Progenitor cell of endocrine pancreas (in vitro differentiated cells): ENCODE measurements at regions not wholly inside any gene's neighbourhood (a gene's known extent, or its start where the extent isn't known, plus 50 kb on each side); places are given as distances from the start of the nearest gene placed in this dataset.

Experiments used
- DNase-seq: peaks from one replicate; pipeline ENCODE4 v3.0.0; 2021; ENCODE audit warnings: low spot score; ENCODE audit not compliant: unreplicated experiment
- H3K27ac Mint-ChIP-seq: 2 replicates; pipeline ENCODE4 v1.8.0; 2021; ENCODE audit warnings: mild to moderate bottlenecking, moderate library complexity, mixed read lengths
- H3K27me3 Mint-ChIP-seq: 2 replicates; pipeline ENCODE4 v1.8.0; 2021; ENCODE audit warnings: mixed read lengths
- H3K36me3 Mint-ChIP-seq: 2 replicates; pipeline ENCODE4 v1.8.0; 2022; ENCODE audit warnings: mixed read lengths; ENCODE audit not compliant: insufficient read depth
- H3K4me1 Mint-ChIP-seq: 2 replicates; pipeline ENCODE4 v1.8.0; 2021; ENCODE audit warnings: low read depth, mixed read lengths
- H3K4me3 Mint-ChIP-seq: 2 replicates; pipeline ENCODE4 v1.8.0; 2021; ENCODE audit warnings: low read depth, mild to moderate bottlenecking, moderate library complexity, mixed read lengths
- H3K9me3 Mint-ChIP-seq: 2 replicates; pipeline ENCODE4 v1.8.0; 2021; ENCODE audit warnings: low read depth, mixed read lengths
- TF ChIP-seq, protein P1 (sequence below): fragments of 200-600 bp; sonication (generic); IDR thresholded peaks from one replicate; pipeline ENCODE4 v1.5.0; 2021; ENCODE audit warnings: antibody characterized with exemption, mild to moderate bottlenecking; ENCODE audit not compliant: unreplicated experiment

DNA sequence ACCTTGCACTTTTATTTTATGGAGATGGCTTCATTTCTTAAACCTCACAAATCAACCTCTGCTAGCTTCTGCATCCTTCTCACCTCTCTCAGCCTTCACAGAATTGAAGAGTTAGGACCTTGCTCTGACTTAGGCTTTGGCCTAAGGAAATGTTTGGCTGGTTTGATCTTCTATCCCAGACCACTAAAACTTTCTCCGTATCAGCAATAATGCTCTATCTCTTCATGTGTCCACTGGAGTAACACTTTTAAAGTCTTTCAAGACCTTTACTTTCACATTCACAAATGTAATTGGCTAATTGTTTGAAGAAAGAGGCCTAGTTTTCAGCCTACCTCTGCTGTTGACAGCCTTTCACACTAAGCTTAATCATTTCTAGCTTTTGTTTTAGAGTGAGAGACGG is 212.9 kb downstream of the TTLL2 start:
- H3K36me3 Mint-ChIP-seq = peaks cover 7% of the 10 kb centered on the region
- H3K4me1 Mint-ChIP-seq = peaks cover 14% of the 10 kb centered on the region
- TF ChIP-seq, protein P1, sequence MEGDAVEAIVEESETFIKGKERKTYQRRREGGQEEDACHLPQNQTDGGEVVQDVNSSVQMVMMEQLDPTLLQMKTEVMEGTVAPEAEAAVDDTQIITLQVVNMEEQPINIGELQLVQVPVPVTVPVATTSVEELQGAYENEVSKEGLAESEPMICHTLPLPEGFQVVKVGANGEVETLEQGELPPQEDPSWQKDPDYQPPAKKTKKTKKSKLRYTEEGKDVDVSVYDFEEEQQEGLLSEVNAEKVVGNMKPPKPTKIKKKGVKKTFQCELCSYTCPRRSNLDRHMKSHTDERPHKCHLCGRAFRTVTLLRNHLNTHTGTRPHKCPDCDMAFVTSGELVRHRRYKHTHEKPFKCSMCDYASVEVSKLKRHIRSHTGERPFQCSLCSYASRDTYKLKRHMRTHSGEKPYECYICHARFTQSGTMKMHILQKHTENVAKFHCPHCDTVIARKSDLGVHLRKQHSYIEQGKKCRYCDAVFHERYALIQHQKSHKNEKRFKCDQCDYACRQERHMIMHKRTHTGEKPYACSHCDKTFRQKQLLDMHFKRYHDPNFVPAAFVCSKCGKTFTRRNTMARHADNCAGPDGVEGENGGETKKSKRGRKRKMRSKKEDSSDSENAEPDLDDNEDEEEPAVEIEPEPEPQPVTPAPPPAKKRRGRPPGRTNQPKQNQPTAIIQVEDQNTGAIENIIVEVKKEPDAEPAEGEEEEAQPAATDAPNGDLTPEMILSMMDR = no peak
- H3K27me3 Mint-ChIP-seq = no peaks in the 10 kb centered on the region
- H3K27ac Mint-ChIP-seq = no peak overlapping the region
- H3K4me3 Mint-ChIP-seq = no peak overlapping the region
- peaks cover 13% of the 10 kb centered on the region for H3K9me3 Mint-ChIP-seq
- no peak for DNase-seq

DNA sequence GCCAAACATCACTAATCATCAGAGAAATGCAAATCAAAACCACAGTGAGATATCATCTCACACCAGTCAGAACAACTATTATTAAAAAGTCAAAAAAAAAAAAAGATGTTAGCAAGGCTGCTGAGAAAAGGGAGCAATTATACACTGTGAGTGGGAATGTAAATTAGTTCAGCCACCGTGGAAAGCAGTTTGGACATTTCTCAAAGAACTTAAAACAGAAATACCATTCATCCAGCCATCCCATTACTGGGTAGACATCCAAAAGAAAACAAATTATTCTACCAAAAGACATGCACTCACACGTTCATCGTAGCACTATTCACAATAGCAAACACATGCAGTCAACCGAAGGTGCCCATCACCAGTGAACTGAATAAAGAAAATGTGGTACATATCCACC is 213.9 kb downstream of the TTLL2 start:
- no peak for DNase-seq
- H3K9me3 Mint-ChIP-seq = peaks cover 13% of the 10 kb centered on the region
- no peaks in the 10 kb centered on the region for H3K27me3 Mint-ChIP-seq
- TF ChIP-seq, protein P1 = no peak
- peaks cover 9% of the 10 kb centered on the region for H3K4me1 Mint-ChIP-seq
- H3K27ac Mint-ChIP-seq = no peak overlapping the region
- H3K4me3 Mint-ChIP-seq = no peak overlapping the region
- peaks cover 7% of the 10 kb centered on the region for H3K36me3 Mint-ChIP-seq

DNA sequence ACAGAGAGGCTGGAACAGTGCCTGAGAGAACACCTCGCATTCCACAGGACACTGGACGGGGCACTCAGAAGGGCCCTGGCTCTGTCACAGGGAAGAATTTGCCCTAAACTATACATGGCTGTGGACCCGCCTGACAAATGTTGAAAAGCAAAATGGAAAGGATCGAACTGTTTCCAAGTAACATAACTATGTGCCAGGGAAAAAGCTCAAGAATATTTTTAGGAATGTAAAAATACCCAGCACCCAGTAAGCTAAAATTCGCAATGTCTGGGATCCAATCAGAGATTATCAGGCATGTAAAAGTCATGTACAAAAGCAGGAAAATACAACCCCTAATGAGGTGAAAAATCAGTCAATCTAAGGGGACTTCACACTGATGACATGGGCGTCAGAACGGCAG is 215.9 kb downstream of the TTLL2 start:
- peaks cover 7% of the 10 kb centered on the region for H3K36me3 Mint-ChIP-seq
- peaks cover 7% of the 10 kb centered on the region for H3K4me1 Mint-ChIP-seq
- H3K27ac Mint-ChIP-seq = no peak overlapping the region
- no peak overlapping the region for H3K4me3 Mint-ChIP-seq
- H3K9me3 Mint-ChIP-seq = peaks cover 13% of the 10 kb centered on the region
- H3K27me3 Mint-ChIP-seq = no peaks in the 10 kb centered on the region
- DNase-seq = no peak
- TF ChIP-seq, protein P1 = no peak

DNA sequence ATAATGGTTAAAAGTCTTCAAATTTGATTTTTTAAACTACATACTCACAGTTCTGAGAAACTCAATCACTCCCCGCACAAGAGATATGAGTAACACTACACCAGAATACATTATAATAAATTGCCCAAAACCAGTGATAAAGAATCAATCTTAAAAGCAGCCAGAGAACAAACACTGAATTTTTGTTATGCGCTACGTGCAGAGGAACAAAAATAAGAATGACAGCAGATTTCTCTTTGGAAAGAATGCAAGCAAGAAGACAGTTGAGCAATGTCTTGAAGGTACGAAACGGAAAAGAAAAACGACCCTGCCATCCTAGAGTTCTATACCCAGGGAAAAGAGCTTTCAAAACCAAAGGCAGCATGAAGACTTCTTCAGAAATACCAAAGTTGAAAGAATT is 216.7 kb downstream of the TTLL2 start:
- peaks cover 13% of the 10 kb centered on the region for H3K9me3 Mint-ChIP-seq
- TF ChIP-seq, protein P1 = no peak
- H3K4me3 Mint-ChIP-seq = no peak overlapping the region
- no peak overlapping the region for H3K27ac Mint-ChIP-seq
- peaks cover 7% of the 10 kb centered on the region for H3K4me1 Mint-ChIP-seq
- H3K36me3 Mint-ChIP-seq = peaks cover 7% of the 10 kb centered on the region
- DNase-seq = no peak
- H3K27me3 Mint-ChIP-seq = no peaks in the 10 kb centered on the region

DNA sequence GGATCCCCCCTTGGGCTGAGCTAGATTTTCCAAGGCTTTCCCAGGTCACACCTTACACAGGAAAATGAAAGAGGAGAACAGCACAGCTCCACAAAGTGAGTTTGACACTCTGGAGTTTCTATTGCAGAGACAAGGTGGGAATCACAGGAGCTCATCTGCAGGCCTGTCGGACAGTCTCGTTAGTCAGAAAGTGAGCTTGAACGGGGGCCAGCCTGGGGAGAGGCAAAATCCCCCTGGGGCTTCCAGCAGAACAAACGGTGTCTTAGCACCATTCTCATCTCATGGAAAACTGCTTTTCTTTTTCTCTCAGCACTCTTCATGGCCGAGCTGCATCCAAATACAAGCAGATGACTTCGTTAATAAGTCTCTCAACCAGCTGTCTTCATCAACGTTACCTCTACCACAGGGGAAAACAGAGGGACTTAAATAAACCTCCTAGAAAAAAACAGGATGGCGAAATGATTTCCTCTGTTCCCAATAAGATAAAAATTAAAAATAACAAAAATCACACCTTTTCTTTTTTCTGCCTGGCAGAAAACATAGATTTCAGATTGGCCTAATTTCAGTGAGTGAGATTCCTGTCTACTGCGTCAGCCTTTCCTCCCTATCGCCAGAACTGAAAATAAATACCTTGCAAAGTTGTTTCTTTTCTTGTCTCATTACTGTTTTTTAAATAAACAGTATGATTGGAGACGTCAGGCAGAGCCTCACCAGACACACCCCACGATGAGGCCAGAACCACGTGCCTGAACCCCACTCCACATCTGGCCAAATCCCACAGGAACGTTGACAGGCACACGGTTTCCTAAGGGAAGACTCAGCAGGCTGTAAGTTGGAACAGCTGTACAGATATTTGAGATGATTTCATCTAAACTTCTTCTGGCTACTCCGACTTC is 219.0 kb downstream of the TTLL2 start:
- DNase-seq = no peak
- H3K36me3 Mint-ChIP-seq = peaks cover 6% of the 10 kb centered on the region
- H3K4me3 Mint-ChIP-seq = no peak overlapping the region
- no peaks in the 10 kb centered on the region for H3K4me1 Mint-ChIP-seq
- no peaks in the 10 kb centered on the region for H3K27me3 Mint-ChIP-seq
- H3K27ac Mint-ChIP-seq = no peak overlapping the region
- TF ChIP-seq, protein P1 = no peak
- peaks cover 13% of the 10 kb centered on the region for H3K9me3 Mint-ChIP-seq
